Epidermal melanocyte (primary cell): ENCODE measurements at regions not wholly inside any gene's neighbourhood (a gene's known extent, or its start where the extent isn't known, plus 50 kb on each side); places are given as distances from the start of the nearest gene placed in this dataset.
"Not testable (repeated sequence)": the region's sequence is repeated elsewhere in the genome, so short reads cannot be mapped to it uniquely, and the experiment has no call there.

Experiments used
- DNase-seq: peaks from one replicate; pipeline ENCODE4 v3.0.0; 2011; ENCODE audit warnings: low spot score; ENCODE audit not compliant: insufficient read length

DNA sequence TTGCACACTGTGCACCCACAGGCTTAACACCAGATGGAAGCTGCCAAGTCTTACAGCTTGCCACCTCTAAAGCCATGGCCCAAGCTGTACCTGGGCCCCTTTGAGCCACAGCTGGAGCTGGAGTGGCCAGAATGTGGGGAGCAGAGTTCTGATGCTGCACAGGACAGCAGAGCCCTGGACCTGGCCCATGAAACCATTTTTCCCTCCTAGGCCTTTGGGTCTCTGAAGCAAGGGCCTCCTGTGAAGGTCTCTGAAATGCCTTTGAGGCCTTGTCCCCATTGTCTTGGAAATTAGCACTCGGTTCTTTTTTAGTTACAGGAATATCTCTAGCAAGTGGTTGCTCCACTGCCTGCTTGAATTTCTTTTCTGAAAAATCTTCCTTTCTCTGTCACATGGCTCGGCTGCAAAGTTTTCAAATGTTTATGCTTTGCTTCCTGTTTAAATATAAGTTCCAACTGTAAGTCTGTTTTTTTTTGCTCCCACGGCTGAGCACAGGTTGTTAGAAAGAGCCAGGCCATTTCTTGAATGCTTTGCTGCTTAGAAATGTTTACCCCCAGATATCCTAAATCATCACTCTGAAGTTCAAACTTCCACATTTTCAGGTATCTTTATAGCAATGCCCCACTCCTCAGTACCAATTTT is 156.8 kb upstream of the GORAB start:
- no peak for DNase-seq

DNA sequence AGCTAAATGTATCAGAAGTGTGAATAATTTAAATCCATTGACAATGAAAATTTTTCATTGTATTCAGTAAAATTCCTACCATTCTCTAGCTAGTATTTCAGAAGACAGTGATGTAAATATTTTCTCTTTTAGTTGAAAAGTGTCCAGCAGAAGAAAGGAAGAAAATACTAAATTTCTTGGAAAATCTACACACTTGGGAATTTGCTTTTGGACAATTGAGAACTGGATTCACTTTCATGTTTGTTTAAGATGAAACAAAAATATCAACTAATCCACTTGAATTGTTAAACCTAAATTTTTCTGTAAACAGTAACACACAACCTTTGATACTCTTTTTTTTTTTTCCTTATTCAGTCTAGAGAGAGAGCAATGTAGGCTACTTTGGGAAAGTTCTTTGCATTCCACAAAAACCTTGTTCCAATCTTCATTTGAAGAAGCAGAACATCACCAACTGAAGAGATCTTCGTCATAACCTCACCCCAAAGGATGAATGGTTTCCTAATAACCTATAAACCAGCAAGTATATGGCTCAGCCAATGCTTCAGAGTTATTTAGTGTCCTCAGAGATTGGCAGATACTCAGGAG is 155.1 kb upstream of the GORAB start:
- no peak for DNase-seq

DNA sequence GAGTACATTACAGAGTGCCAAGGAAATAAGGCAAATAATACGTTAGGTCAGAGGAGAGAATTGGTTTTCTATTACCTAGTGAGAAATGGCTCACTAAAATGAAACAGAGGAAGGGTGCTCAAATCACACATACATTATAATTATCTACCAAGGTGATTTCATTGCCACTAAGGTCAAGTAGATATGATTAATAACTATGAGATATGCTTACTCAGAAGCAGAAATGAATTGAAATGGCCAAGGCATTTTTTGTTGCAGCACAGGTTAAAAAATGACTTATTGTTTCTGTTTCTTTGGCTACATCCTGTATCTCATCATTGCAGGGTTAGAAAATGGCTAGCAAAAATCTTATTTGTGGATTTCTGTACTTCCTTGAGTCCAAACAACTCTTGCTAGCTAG is 154.5 kb upstream of the GORAB start:
- no peak for DNase-seq

DNA sequence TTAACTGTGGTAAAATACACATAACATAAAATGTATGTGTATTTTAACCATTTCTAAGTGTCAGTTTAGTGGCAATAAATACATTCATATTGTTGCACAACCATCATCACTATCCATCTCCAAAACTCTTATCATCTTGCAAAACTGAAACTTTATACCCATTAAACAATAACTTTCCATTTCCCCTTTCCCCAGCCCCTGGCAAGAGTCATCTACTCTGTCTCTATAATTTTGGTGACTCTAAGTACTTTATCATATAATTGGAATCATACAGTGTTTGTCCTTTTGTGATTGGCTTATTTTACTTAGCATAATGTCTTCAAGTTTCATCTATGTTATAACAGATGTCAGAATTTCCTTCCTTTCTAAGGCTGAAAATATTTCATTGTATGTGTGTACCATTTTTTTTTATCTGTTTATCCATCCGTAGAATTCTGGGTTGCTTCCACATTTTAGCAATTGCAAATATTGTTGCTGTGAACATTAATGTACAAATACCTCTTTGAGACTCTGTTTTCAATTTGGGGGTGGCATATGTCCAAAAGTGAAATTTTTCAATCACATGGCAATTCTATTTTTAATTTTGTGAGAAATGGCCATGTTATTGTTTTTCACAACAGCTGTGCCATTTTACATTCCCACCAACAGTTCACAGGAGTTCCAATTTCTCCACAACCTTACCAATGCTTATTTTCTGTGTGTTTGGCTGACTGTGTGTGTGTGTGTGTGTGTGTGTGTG is 153.9 kb upstream of the GORAB start:
- DNase-seq = no peak

DNA sequence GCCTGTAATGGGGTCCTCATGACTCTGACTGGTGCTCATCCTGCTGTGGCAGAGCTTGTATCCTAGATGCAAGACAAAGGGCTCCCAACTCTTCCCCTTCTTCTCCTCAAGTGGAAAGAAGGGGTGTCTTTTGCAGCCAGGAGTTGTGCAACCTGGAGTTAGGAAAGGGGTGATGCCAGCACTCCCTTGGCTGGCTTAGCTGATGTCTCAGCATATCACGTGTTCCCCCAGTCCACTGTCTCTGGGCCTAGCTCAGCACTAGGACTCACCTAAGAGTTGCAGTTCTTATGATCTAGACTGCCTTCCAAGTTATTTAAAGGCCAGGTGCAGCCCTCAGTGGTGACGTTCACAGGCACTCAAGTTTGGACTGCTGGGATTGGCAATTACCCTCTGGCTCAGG is 146.2 kb upstream of the GORAB start:
- DNase-seq = no peak

DNA sequence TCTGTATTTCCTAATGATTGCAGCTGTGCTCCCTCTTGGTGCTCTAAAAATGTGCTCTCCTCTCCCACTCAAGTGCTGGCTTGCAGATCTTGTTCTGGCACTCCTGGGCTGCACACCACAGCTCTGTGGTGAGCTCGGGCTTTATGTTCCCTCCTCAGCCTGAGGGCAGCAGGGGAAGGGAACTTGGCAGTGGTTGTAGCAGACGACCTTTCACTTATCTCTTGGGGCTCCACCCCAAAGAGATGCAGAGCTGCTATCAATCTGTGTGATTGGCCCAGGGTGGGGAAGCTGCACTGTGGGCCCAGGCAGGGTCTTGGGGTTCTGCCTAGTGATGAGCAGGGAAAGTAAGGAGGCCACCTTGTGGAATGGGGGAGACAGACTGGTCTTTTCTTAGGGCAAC is 143.5 kb upstream of the GORAB start:
- no peak for DNase-seq

DNA sequence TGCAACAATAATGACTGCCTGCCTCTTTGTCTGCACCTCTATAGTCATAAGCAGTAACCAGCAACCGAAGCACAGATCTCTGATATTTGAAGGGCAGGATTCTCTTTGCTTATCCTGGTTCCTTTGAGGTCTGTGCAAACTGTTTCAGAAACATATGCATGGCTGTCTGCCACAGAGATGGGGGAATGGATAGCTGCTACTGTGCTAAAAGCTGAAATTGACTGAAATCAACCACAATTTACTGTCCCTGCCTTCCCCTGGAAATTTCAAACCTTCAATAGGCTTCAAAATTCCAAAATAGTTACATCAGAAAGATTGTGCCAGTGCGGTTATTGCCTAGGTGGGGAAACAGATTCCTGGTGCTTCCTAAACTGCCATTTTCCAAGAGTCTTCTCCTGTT is 136.8 kb upstream of the GORAB start:
- no peak for DNase-seq

DNA sequence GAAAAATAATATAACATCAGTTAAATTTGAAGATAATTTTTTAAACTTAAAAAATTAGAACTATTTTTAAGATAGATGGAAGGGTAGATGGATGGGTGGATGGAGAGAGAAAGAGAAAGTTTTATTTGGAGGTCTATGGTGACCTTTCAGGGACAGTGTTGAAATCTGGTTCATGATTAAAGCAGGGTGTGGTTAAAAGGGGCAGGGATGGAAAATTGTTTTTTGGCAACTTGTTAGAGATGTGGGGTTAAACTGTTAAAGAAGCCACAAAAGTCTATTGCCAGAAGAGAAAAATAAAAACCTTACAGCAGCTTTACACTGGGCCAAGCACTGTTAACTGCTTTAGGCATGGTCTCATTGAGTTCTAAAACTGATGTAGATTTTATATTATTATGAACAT is 134.9 kb upstream of the GORAB start:
- no peak for DNase-seq

DNA sequence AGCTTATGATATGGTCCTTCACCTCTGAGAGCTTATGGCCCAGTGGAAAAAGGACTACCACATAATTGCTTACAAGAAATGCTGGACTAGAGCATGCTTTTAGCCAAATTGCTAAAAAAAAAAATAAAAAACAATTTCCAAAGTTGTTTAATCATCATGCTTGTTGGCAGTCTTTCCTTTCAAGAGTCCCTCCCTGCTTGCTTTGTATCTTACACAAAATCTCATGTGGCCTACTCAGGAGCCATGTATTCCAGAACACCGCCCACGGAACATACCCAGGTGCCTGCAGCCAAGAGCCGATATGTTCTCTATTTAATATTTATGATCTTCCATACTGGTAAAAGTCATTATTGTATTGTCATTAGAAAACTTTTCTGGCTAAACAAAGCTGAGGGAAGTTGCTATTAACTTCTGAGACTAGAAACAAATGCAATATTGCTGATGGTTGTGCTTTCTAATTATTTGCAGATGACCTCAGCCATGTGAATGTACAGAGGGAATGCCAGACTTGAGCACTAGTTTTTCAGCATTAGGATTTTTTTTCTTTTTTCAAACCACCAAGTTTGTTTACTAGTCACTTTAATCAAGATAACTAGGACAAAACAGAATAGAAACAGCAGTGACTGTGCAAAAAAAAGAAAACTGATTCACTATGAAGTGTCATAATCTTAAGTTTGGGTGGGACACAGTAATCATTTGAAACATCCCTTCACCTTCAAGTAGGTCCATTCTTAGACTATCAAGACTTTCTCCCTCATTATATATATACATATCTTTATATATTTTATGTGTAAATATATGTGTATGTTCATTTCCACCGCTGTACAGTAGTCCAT is 129.3 kb upstream of the GORAB start:
- no peak for DNase-seq

DNA sequence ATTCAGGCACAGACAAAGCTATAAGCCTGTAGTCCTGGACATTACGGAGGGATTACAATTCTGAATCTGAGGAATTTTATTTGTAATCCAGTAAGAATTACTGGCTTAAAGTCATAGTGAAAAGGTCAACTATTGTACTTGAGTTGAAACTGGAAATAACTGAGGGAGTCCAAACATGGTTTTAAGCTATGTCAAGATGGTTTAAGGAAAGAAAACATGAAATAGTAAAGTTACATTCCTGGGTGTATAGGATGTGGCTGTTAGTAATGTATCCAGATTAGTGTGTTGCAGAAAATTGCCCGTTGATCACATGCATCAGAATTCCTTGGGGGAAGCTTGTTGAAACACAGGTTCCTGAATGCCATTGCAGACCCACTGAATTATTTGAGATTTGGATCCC is 124.8 kb upstream of the GORAB start:
- DNase-seq = no peak

DNA sequence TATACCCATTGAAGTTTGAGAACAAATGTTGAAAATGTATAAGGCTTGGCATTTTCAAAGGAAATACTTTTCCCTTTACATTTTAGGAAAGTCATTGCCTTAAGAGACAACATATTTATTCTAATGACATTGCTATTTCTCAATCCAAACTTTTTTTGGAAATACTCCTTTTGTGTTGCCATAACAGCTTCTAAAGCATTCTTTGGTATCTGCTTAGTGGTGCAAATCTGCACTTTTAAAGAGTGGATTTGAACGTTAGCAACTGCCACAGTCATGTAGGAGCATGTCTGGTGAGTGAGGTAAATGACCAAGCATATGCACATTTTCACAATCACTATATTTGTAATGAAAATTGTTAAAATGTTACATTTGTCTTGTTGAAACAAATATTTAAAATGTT is 124.4 kb upstream of the GORAB start:
- DNase-seq = no peak

DNA sequence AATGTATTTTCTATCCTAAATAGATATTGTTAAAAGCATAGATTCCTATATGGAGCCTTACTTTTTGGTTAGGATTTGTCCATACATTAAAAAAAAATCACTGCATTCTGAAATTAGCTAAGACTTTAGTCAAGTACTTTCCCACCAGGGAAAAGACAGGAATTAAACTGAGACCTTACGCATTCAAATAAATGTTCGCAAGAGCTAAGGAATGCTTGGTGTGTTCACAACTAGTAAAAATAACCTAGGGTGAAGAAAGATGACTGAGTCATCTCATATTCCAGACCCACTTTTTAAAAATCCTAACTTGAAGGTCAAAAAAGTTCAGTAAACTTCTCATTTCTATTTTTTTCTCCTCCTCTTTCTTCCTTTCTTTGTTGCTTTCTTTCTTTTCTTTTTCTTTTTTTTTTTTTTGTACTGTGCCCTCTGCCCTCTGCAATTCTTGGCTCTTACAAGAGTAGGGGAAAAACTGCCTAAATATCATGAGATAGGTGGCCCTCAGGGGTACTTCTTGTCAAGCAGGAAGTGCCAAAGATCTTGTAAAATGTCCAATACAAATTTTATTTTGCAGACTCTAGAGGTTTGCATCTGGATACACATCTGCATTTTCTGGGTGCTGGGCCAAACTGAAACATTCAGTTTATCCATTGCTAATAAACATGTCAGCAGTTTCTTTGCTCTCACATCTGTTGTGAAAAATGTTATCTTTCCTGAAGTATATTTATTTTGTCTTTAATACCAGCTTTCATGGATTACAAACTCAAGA is 121.4 kb upstream of the GORAB start:
- no peak for DNase-seq

DNA sequence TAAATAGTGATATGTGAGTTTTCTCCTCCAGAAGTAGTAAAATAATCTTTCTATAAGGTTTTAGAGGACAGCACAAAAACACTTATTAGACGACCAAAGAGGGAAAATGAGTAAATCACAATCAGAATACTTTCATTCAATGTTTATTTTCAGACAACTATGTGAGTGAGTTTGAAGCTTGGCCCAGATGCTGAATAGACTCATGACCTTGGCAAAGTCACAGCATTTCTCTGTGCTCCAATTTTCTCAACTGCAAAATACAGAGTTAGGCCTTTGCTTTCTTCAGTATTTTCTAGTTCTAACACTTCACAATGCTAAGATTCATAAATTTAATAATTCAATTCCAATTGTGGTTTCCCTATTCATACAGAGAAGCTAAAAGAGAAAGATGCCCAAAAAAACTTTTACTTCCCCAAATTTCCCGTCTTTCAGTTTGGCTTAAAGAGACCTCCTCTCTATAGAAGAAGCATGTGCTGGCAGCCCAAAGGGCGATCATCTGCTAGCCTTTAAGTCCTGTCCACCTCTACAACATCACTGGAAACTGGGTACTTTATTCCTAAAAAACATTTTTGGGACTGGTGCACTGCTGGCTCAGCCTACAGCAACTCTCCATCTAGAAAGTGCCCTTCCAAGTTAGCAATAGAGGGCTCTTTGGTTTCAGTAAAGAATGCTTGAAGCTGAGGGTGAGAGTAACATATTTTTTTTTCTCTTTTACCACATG is 116.8 kb upstream of the GORAB start:
- no peak for DNase-seq

DNA sequence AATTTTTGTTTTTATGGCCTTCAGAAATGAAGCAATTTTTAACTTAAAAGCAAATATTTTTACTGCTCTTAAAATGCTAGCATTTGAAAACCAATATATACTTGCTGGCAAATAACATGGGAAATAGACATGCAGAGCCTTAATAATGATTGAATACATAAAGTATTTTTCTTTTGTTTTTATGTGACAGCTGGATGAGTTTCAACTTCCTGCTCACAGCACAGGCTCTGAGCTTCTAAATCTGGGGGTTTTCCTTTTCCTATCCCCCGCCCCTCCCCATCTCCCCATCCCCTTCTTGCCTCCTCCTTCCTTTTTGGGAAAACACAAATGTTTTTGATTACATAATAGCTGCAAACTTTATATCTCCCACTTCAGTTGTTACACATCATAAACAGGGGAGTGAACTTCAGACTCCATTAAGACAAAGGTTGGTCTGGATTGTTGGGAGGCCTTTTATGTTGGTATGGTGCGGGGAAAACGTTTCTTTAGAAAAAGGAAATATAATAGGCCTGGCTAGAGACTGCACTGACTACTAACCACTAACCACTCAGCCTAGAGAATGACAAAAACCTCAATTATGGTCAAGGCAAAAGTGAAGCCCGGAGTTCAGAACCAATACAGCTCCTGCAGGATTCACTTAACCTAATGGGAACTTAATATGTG is 116.1 kb upstream of the GORAB start:
- peak; percentile 20 for DNase-seq

DNA sequence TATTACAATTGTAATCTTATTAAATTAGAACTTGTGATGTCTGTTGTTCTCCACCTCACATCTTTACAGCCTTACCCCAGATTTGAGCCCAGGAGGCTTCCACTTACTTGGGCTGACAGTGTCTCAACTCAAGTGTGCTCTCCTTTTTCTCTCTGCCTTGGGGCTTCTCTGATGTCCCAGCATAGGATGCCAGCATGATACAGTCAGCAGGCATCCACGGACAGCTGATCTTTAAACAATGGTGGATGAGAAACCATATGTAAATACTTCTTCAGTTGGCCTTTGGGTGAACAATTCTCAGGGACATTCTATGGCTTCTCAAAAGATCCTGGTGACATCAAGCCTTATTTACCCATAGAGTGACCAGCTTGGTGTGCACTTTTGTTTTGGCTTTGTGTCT is 107.6 kb upstream of the GORAB start:
- DNase-seq = no peak

DNA sequence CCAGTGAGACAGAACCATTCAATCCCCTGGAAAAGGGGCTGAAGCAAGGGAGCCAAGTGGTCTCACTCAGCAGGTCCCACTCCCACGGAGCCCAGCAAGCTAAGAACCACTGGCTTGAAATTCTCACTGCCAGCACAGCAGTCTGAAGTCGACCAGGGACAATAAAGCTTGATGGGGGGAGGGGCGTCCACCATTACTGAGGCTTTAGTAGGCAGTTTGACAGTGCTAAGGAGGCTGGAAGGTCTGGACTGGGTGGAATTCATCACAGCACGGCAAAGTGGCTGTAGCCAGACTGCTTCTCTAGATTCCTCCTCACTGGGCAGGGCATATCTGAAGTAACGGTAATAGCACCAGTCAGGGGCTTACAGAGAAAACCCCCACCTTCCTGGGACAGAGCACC is 105.4 kb upstream of the GORAB start:
- no peak for DNase-seq

DNA sequence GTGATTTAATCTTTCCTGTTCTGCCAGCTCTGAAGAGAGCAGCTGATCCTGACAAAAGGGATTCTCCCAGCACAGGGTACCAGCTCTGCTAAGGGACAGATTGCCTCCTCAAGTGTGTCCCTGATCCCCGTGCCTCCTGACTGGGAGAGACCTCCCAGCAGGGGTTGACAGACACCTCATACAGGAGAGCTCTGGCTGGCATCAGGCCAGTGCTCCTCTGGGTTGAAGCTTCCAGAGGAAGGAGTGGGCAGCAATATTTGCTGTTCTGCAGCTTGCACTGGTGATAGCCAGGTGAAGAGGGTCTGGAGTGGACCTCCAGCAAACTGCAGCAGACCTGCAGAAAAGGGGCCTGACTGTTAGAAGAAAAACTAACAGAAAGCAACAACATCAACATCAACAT is 105.0 kb upstream of the GORAB start:
- DNase-seq = not testable (repeated sequence)

DNA sequence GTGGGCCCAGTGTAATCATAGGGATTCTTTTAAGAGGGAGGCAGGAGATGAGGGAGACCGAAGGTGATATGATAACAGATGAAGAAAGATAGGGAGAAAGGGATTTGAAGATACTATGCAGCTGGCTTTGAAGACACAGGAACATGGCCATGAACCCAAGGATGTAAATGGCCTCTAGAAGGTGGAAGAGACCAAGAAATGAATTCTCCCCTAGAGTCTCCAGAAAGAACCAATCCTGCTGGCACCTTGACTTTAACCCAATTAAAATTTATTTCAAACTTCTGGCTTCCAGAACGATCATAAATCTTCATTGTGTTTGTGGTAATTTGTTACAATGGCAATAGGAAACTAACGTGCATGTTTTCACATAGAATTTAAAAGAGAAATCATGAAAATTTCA is 95.0 kb upstream of the GORAB start:
- no peak for DNase-seq

DNA sequence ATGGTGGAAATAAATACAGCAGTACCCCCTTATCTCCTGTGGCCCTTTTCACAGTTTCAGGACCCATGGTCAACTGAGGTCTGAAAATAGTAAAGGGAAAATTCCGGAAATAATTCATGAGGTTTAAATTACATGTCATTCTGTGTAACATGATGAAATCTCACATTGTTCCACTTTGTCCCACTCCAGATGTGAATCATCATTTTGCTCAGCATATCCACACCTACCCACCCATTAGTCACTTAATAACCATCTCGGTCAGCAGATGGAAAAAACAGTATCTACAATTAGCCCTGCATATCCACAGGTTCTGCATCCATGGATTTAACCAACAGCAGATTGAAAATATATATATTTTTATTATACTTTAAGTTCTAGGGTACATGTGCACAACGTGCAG is 86.9 kb upstream of the GORAB start:
- no peak for DNase-seq

DNA sequence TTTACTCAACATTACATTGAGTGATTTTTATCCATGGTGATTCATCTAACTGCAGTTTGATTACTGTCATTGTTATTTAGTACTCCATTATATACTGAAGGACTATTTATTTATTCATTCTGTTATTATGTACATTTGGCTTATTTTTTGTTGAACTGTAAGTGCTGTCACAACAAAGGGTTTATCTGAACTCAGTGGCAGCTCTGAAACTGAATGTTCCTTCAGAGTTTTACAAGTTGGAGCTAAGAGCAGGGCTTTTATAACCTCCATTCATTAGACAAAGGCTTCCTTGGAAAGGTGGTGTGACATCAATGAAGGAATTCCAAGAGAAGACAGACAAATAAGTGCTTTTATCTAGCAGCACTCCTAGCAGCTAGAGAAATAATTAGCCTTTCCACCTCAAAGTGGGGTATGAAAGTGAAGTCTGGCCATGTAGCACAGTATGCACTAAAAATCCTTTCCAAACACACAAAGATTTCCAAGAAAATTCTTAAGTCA is 83.3 kb upstream of the GORAB start:
- no peak for DNase-seq
